HEK293 (cell line): ENCODE measurements at regions not wholly inside any gene's neighbourhood (a gene's known extent, or its start where the extent isn't known, plus 50 kb on each side); places are given as distances from the start of the nearest gene placed in this dataset.

Experiments
- BCL11A ChIP-seq: fragments of 450-650 bp; formaldehyde crosslinking; IDR thresholded peaks from 2 replicates; pipeline ENCODE4 v1.5.1; 2016; ENCODE audit warnings: low read depth, missing biosample characterization, missing genetic modification characterization
- BCL11B ChIP-seq: fragments of 450-650 bp; formaldehyde crosslinking; IDR thresholded peaks from 2 replicates; pipeline ENCODE4 v1.5.1; 2016; ENCODE audit warnings: low read depth, missing biosample characterization, missing genetic modification characterization
- CTCF ChIP-seq: fragments of 450-650 bp; formaldehyde crosslinking; IDR thresholded peaks from 2 replicates; pipeline ENCODE4 v1.5.1; 2016; ENCODE audit warnings: missing biosample characterization, missing genetic modification characterization
- GLI4 ChIP-seq: fragments of 450-650 bp; formaldehyde crosslinking; IDR thresholded peaks from 2 replicates; pipeline ENCODE4 v1.5.1; 2016; ENCODE audit warnings: missing biosample characterization, missing genetic modification characterization
- REPIN1 ChIP-seq: fragments of 450-650 bp; formaldehyde crosslinking; IDR thresholded peaks from 2 replicates; pipeline ENCODE4 v1.5.1; 2017; ENCODE audit warnings: missing biosample characterization, missing genetic modification characterization, low read depth
- ZNF18 ChIP-seq: fragments of 450-650 bp; formaldehyde crosslinking; IDR thresholded peaks from 2 replicates; pipeline ENCODE4 v1.5.1; 2016; ENCODE audit warnings: missing biosample characterization, missing genetic modification characterization
- ZNF266 ChIP-seq: fragments of 450-650 bp; formaldehyde crosslinking; IDR thresholded peaks from 2 replicates; pipeline ENCODE4 v1.5.1; 2016; ENCODE audit warnings: missing biosample characterization, missing genetic modification characterization, low read depth
- ZNF274 ChIP-seq, 2 experiments: fragments of 200-500 bp in 1 of 2; fragments of 450-650 bp in 1 of 2; sonication (Bioruptor generic) in 1 of 2; formaldehyde crosslinking in 1 of 2; IDR thresholded peaks; 2 replicates each; pipeline versions ENCODE4 v1.5.1 to v1.6.1; 2014 to 2016; ENCODE audit warnings: borderline replicate concordance in 1 of 2, inconsistent platforms in 1 of 2, low read length in 1 of 2, missing biosample characterization in 1 of 2, missing genetic modification characterization in 1 of 2
- ZNF404 ChIP-seq: fragments of 450-650 bp; formaldehyde crosslinking; IDR thresholded peaks from 2 replicates; pipeline ENCODE4 v1.5.1; 2017; ENCODE audit warnings: missing biosample characterization, missing genetic modification characterization
- ZNF629 ChIP-seq: fragments of 450-650 bp; formaldehyde crosslinking; IDR thresholded peaks from 2 replicates; pipeline ENCODE4 v1.5.1; 2017; ENCODE audit warnings: missing biosample characterization, missing genetic modification characterization
- ZNF768 ChIP-seq: fragments of 450-650 bp; formaldehyde crosslinking; IDR thresholded peaks from 2 replicates; pipeline ENCODE4 v1.5.1; 2018; ENCODE audit warnings: missing biosample characterization, mild to moderate bottlenecking, missing genetic modification characterization
- ZNF785 ChIP-seq: fragments of 450-650 bp; formaldehyde crosslinking; IDR thresholded peaks from 2 replicates; pipeline ENCODE4 v1.5.1; 2016; ENCODE audit warnings: missing biosample characterization, missing genetic modification characterization

GRCh38 chr7:114047889-114048288, 129.1 kb upstream of the PPP1R3A start:
- TF ChIP-seq ZNF18, result no peak
- no peak for TF ChIP-seq ZNF404 (tag by site-specific recombination)
- TF ChIP-seq ZNF266 (tag by site-specific recombination), result no peak
- no peak for TF ChIP-seq ZNF768 (tag by site-specific recombination)
- TF ChIP-seq GLI4 (tag by site-specific recombination), result no peak
- TF ChIP-seq REPIN1, result no peak
- TF ChIP-seq BCL11B (tag by site-specific recombination), result no peak
- no peak for TF ChIP-seq ZNF274 (IDR thresholded peaks at IDR 0.05; ENCODE audit: low read length)
- TF ChIP-seq ZNF274 (tag by site-specific recombination; IDR thresholded peaks at IDR 0.05; ENCODE audit: borderline replicate concordance), result no peak
- TF ChIP-seq ZNF785 (tag by site-specific recombination), result no peak
- TF ChIP-seq BCL11A (tag by site-specific recombination), result no peak
- no peak for TF ChIP-seq ZNF629 (tag by site-specific recombination)
- TF ChIP-seq CTCF (tag by site-specific recombination), result no peak
